NCI-H2227 (cell line): ENCODE measurements at regions not wholly inside any gene's neighbourhood (a gene's known extent, or its start where the extent isn't known, plus 50 kb on each side); places are given as distances from the start of the nearest gene placed in this dataset.

Source experiments
- DNase-seq: peaks from one replicate; lab custom pipeline; 2025; ENCODE audit not compliant: unreplicated experiment; lab: John Stamatoyannopoulos, UW

- no peak for DNase-seq
These were observed 100.3 kb downstream of the LRIG3 start for GRCh38 chr12:58819985-58820384.
